HepG2 (cell line): ENCODE measurements at regions not wholly inside any gene's neighbourhood (a gene's known extent, or its start where the extent isn't known, plus 50 kb on each side); places are given as distances from the start of the nearest gene placed in this dataset.

Source experiments
- BATF2 ChIP-seq: sonication (generic); formaldehyde crosslinking; IDR thresholded peaks from 2 replicates; pipeline ENCODE4 v1.8.0; 2022; ENCODE audit warnings: mild to moderate bottlenecking, missing genetic modification reagents, moderate library complexity
- DPF2 ChIP-seq: sonication (generic); formaldehyde crosslinking; IDR thresholded peaks from 2 replicates; pipeline ENCODE4 v1.4.0; 2020; ENCODE audit warnings: mild to moderate bottlenecking, low read depth, missing genetic modification reagents, borderline replicate concordance
- PHF21A ChIP-seq: sonication (generic); formaldehyde crosslinking; IDR thresholded peaks from 2 replicates; pipeline ENCODE4 v1.5.0; 2020; ENCODE audit warnings: mild to moderate bottlenecking, missing genetic modification reagents
- SMARCC2 ChIP-seq: fragments of 450-650 bp; IDR thresholded peaks from 2 replicates; pipeline ENCODE4 v1.6.1; 2017; ENCODE audit warnings: antibody characterized with exemption, mild to moderate bottlenecking
- TRAFD1 ChIP-seq: sonication (generic); formaldehyde crosslinking; IDR thresholded peaks from 2 replicates; pipeline ENCODE4 v1.5.1; 2020; ENCODE audit warnings: missing genetic modification reagents, mild to moderate bottlenecking, borderline replicate concordance
- ZNF318 ChIP-seq: sonication (generic); formaldehyde crosslinking; IDR thresholded peaks from 2 replicates; pipeline ENCODE4 v1.4.0; 2020; ENCODE audit warnings: mild to moderate bottlenecking, missing genetic modification reagents

GRCh38 chr4:81799371-81799770 is 327.7 kb upstream of the RASGEF1B start (continued):
- TF ChIP-seq ZNF318 (CRISPR knock-in tag) (no peak), SMARCC2 (no peak), PHF21A (no peak), BATF2 (no peak), TRAFD1 (CRISPR knock-in tag) (no peak), DPF2 (CRISPR knock-in tag) (no peak)
- TF ChIP-seq, all 625 proteins: peak for 0
